ENCODE measurements at regions not wholly inside any gene's neighbourhood (a gene's known extent, or its start where the extent isn't known, plus 50 kb on each side); places are given as distances from the start of the nearest gene placed in this dataset.

GRCh38 chr4:135515295-135515694 is 1313.7 kb upstream of the PABPC4L start:
- ATAC-seq (no peak), DNase-seq (no peak)
- H3K36me3 ChIP-seq (ENCODE audit: low read depth, low read length), result no peaks in the 10 kb centered on the region
- H3K79me2 ChIP-seq (ENCODE audit: low read length), result no peaks in the 10 kb centered on the region
- no peaks in the 10 kb centered on the region for H3F3A ChIP-seq (ENCODE audit: low read length, unreplicated experiment)
- no peaks in the 10 kb centered on the region for H4K20me1 ChIP-seq (ENCODE audit: low read length)
- H3K27me3 ChIP-seq (ENCODE audit: low read length), result no peaks in the 10 kb centered on the region
- no peaks in the 10 kb centered on the region for H3K4me1 ChIP-seq (ENCODE audit: insufficient read depth, low read length)
- no peaks in the 10 kb centered on the region for H3K9me2 ChIP-seq (replicated peaks; ENCODE audit: low read length)
- CTCF ChIA-PET, result no interaction called here
- H3K27ac ChIP-seq (ENCODE audit: low read length), result no peak overlapping the region
- H2AFZ ChIP-seq (ENCODE audit: low read length), result no peak overlapping the region
- POLR2A ChIA-PET (ENCODE audit: unreplicated experiment), result no interaction called here
- no peak overlapping the region for H3K4me3 ChIP-seq (ENCODE audit: low read length)
- no peaks in the 10 kb centered on the region for H3K9me3 ChIP-seq (ENCODE audit: low read length)
- no peak overlapping the region for H3K4me2 ChIP-seq (ENCODE audit: low read length)
- TF ChIP-seq CTCF (conservative IDR thresholded peaks at IDR 0.05; ENCODE audit: low read depth, low read length) (no peak), EZH2 (IDR thresholded peaks at IDR 0.05; ENCODE audit: low read length, unreplicated experiment) (no peak), EZH2phosphoT487 (IDR thresholded peaks at IDR 0.05; ENCODE audit: borderline replicate concordance, low read length) (no peak)
- intact Hi-C loops (cut with micrococcal nuclease), result no loop called here
- no TSS peak for BruUV-seq (replicated peaks)
- H3K9ac ChIP-seq (ENCODE audit: low read length), result no peak overlapping the region

GRCh38 chr4:135510582-135510981 is 1309.0 kb upstream of the PABPC4L start:
- H3K4me2 ChIP-seq (ENCODE audit: low read length), result no peak overlapping the region
- no peaks in the 10 kb centered on the region for H4K20me1 ChIP-seq (ENCODE audit: low read length)
- H3K4me1 ChIP-seq (ENCODE audit: insufficient read depth, low read length), result peaks cover 7% of the 10 kb centered on the region
- H3K36me3 ChIP-seq (ENCODE audit: low read depth, low read length), result no peaks in the 10 kb centered on the region; the same call in 1 of the 2 replicates
- no peak overlapping the region for H2AFZ ChIP-seq (ENCODE audit: low read length)
- ChIA-PET CTCF (no interaction called here), POLR2A (ENCODE audit: unreplicated experiment) (no interaction called here)
- no peak overlapping the region for H3K9ac ChIP-seq (ENCODE audit: low read length)
- intact Hi-C loops (cut with micrococcal nuclease), result no loop called here
- DNase-seq (no peak), ATAC-seq (no peak)
- no peaks in the 10 kb centered on the region for H3K79me2 ChIP-seq (ENCODE audit: low read length)
- H3K9me3 ChIP-seq (ENCODE audit: low read length), result no peaks in the 10 kb centered on the region
- no peak overlapping the region for H3K27ac ChIP-seq (ENCODE audit: low read length)
- TF ChIP-seq EZH2 (IDR thresholded peaks at IDR 0.05; ENCODE audit: low read length, unreplicated experiment), result no peak
- no peak for TF ChIP-seq CTCF (conservative IDR thresholded peaks at IDR 0.05; ENCODE audit: low read depth, low read length)
- H3K4me3 ChIP-seq (ENCODE audit: low read length), result no peak overlapping the region
- no peaks in the 10 kb centered on the region for H3K27me3 ChIP-seq (ENCODE audit: low read length)
- no TSS peak for BruUV-seq (replicated peaks)
- H3F3A ChIP-seq (ENCODE audit: low read length, unreplicated experiment), result no peaks in the 10 kb centered on the region
- no peaks in the 10 kb centered on the region for H3K9me2 ChIP-seq (replicated peaks; ENCODE audit: low read length)

GRCh38 chr4:135508006-135508714 is 1306.6 kb upstream of the PABPC4L start:
- Histone ChIP-seq H3K27me3 (ENCODE audit: low read length) (no peaks in the 10 kb centered on the region), H3K4me1 (ENCODE audit: insufficient read depth, low read length) (peaks cover 7% of the 10 kb centered on the region), H3F3A (ENCODE audit: low read length, unreplicated experiment) (no peaks in the 10 kb centered on the region), H3K9me2 (replicated peaks; ENCODE audit: low read length) (no peaks in the 10 kb centered on the region), H3K4me2 (ENCODE audit: low read length) (peak overlapping the region; percentile 33), H2AFZ (ENCODE audit: low read length) (peak overlapping the region; percentile 63), H3K9ac (ENCODE audit: low read length) (peak overlapping the region; percentile 56), H4K20me1 (ENCODE audit: low read length) (no peaks in the 10 kb centered on the region), H3K36me3 (ENCODE audit: low read depth, low read length) (no peaks in the 10 kb centered on the region; the same call in 1 of the 2 replicates), H3K27ac (ENCODE audit: low read length) (peak overlapping the region; percentile 87), H3K79me2 (ENCODE audit: low read length) (no peaks in the 10 kb centered on the region), H3K9me3 (ENCODE audit: low read length) (no peaks in the 10 kb centered on the region), H3K4me3 (ENCODE audit: low read length) (no peak overlapping the region)
- DNase-seq (peak; percentile 89), ATAC-seq (peak; percentile 93)
- no TSS peak for BruUV-seq (replicated peaks)
- intact Hi-C loops (cut with micrococcal nuclease), result no loop called here
- CTCF ChIA-PET, result no interaction called here
- TF ChIP-seq CTCF (conservative IDR thresholded peaks at IDR 0.05; ENCODE audit: low read depth, low read length), result no peak
- no peak for TF ChIP-seq EZH2phosphoT487 (IDR thresholded peaks at IDR 0.05; ENCODE audit: borderline replicate concordance, low read length)
- TF ChIP-seq EZH2 (IDR thresholded peaks at IDR 0.05; ENCODE audit: low read length, unreplicated experiment), result no peak
- POLR2A ChIA-PET (ENCODE audit: unreplicated experiment), result no interaction called here

All from PC-3 (cell line).